ELR (cell line): ENCODE measurements at regions not wholly inside any gene's neighbourhood (a gene's known extent, or its start where the extent isn't known, plus 50 kb on each side); places are given as distances from the start of the nearest gene placed in this dataset.
"Not testable (repeated sequence)": the region's sequence is repeated elsewhere in the genome, so short reads cannot be mapped to it uniquely, and the experiment has no call there.

Experiments
- DNase-seq: peaks from one replicate; pipeline ENCODE4 v3.0.0-alpha.2; 2015; ENCODE audit warnings: low read depth

- DNase-seq = no peak
These were observed 510.2 kb upstream of the KLF6 start for GRCh38 chr10:4294996-4295792.

- DNase-seq = no peak
These were observed 509.3 kb upstream of the KLF6 start for GRCh38 chr10:4294271-4294670.

- DNase-seq = no peak
These were observed 507.0 kb upstream of the KLF6 start for GRCh38 chr10:4291990-4292389.

- DNase-seq = peak; percentile 47
These were observed 500.1 kb upstream of the KLF6 start for GRCh38 chr10:4285121-4285520.

- no peak for DNase-seq
These were observed 499.0 kb upstream of the KLF6 start for GRCh38 chr10:4283846-4284610.

- DNase-seq = no peak
These were observed 497.5 kb upstream of the KLF6 start for GRCh38 chr10:4282496-4282895.

GRCh38 chr10:4281190-4281825, 496.3 kb upstream of the KLF6 start:
- peak; percentile 62 for DNase-seq

- peak; percentile 62 for DNase-seq
These were observed 495.6 kb upstream of the KLF6 start for GRCh38 chr10:4280461-4281189.

- no peak for DNase-seq
These were observed 494.6 kb upstream of the KLF6 start for GRCh38 chr10:4279655-4280054.

GRCh38 chr10:4278186-4278585, 493.2 kb upstream of the KLF6 start:
- DNase-seq = no peak

- DNase-seq = no peak
These were observed 491.1 kb upstream of the KLF6 start for GRCh38 chr10:4276151-4276550.

GRCh38 chr10:4274671-4275070, 489.7 kb upstream of the KLF6 start:
- not testable (repeated sequence) for DNase-seq

GRCh38 chr10:4271193-4271592, 486.2 kb upstream of the KLF6 start:
- DNase-seq = no peak

GRCh38 chr10:4270116-4270515, 485.1 kb upstream of the KLF6 start:
- DNase-seq = peak; percentile 77

- not testable (repeated sequence) for DNase-seq
These were observed 483.5 kb upstream of the KLF6 start for GRCh38 chr10:4268490-4268889.

GRCh38 chr10:4267086-4267773, 482.2 kb upstream of the KLF6 start:
- peak; percentile 58 for DNase-seq

GRCh38 chr10:4266416-4267085, 481.5 kb upstream of the KLF6 start:
- no peak for DNase-seq

- no peak for DNase-seq
These were observed 481.0 kb upstream of the KLF6 start for GRCh38 chr10:4265964-4266363.

- DNase-seq = no peak
These were observed 479.3 kb upstream of the KLF6 start for GRCh38 chr10:4264209-4264865.

- DNase-seq = no peak
These were observed 478.6 kb upstream of the KLF6 start for GRCh38 chr10:4263601-4263921.
